Fibroblast of lung (primary cell): ENCODE measurements at regions not wholly inside any gene's neighbourhood (a gene's known extent, or its start where the extent isn't known, plus 50 kb on each side); places are given as distances from the start of the nearest gene placed in this dataset.

Source experiments
- DNase-seq, 2 donors: peaks; one replicate each; pipeline versions ENCODE4 v3.0.0 to v3.0.0-alpha.2; 2010; ENCODE audit warnings: low read depth in 2 of 2
- H2AFZ ChIP-seq: 2 replicates; pipeline ENCODE4 v1.5.1; 2012; ENCODE audit warnings: low read length, control low read depth, inconsistent platforms
- H3K27ac ChIP-seq: 2 replicates; pipeline ENCODE4 v1.5.1; 2011; ENCODE audit warnings: low read length, control low read depth; ENCODE audit not compliant: insufficient read depth
- H3K27me3 ChIP-seq: 2 replicates; pipeline ENCODE4 v1.5.1; 2011; ENCODE audit warnings: mild to moderate bottlenecking, low read length; ENCODE audit not compliant: control insufficient read depth, insufficient read depth
- H3K36me3 ChIP-seq: 2 replicates; pipeline ENCODE4 v1.5.1; 2011; ENCODE audit warnings: low read length; ENCODE audit not compliant: control insufficient read depth, insufficient read depth
- H3K4me1 ChIP-seq: 2 replicates; pipeline ENCODE4 v1.5.1; 2011; ENCODE audit warnings: low read length; ENCODE audit not compliant: control insufficient read depth, insufficient read depth; ENCODE audit errors: extremely low read depth
- H3K4me2 ChIP-seq: 2 replicates; pipeline ENCODE4 v1.5.1; 2011; ENCODE audit warnings: low read length, control low read depth; ENCODE audit not compliant: insufficient read depth; ENCODE audit errors: extremely low read depth
- H3K4me3 ChIP-seq, 4 experiments: fragments of 200-600 bp in 1 of 4; sonication (generic) in 1 of 4; replicated peaks in 1 of 4; 2 replicates each; pipeline ENCODE4 v1.5.1; 2011 to 2016; ENCODE audit warnings: low read length in 4 of 4, low read depth in 3 of 4, mild to moderate bottlenecking in 3 of 4, control low read depth in 2 of 4, inconsistent platforms in 1 of 4, mixed read lengths in 1 of 4; ENCODE audit not compliant: insufficient read depth in 1 of 4; ENCODE audit errors: control extremely low read depth in 1 of 4
- H3K79me2 ChIP-seq: 2 replicates; pipeline ENCODE4 v1.5.1; 2012; ENCODE audit warnings: mild to moderate bottlenecking, low read length, inconsistent platforms; ENCODE audit not compliant: control insufficient read depth, insufficient read depth
- H3K9ac ChIP-seq: 2 replicates; pipeline ENCODE4 v1.5.1; 2011; ENCODE audit warnings: mild to moderate bottlenecking, low read length, control low read depth; ENCODE audit not compliant: insufficient read depth
- H3K9me3 ChIP-seq: 2 replicates; pipeline ENCODE4 v1.5.1; 2012; ENCODE audit warnings: low read depth, low read length; ENCODE audit not compliant: control insufficient read depth, insufficient read depth
- H4K20me1 ChIP-seq: 2 replicates; pipeline ENCODE4 v1.5.1; 2011; ENCODE audit warnings: low read length; ENCODE audit not compliant: control insufficient read depth, insufficient read depth; ENCODE audit errors: extremely low read depth
- EZH2 ChIP-seq: IDR thresholded peaks from 2 replicates; pipeline ENCODE4 v1.5.1; 2012; ENCODE audit warnings: low read length, control low read depth, mild to moderate bottlenecking; ENCODE audit errors: missing control alignments
- TF ChIP-seq, protein P1 (sequence below), 2 donors: IDR thresholded peaks in 1 of 2; conservative IDR thresholded peaks in 1 of 2; 1 replicate in 1 of 2; 2 replicates in 1 of 2; pipeline ENCODE4 v1.5.1; 2011 to 2012; ENCODE audit warnings: low read length in 2 of 2, control low read depth in 1 of 2, inconsistent platforms in 1 of 2, low read depth in 1 of 2, mild to moderate bottlenecking in 1 of 2

DNA sequence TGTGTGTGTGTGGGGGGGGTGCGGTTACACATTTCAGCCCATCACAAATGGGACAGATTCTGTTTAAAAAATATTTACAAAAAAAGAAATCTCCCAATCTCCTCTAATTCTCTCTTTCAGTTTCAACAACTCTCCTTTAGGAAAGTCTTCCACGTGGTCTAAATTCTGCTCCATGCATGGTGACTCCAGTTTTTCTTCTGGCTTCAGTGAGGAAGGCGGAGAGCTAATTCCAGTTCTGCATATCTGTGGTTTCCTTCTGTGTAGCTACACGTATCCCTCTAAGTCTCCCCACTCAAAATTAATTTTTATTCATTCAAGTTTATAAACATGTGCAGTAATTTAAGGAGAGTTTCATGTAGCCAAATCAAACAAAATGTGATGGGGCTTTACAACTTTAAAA, 111.6 kb downstream of the SLC4A3 start:
- TF ChIP-seq, protein P1, sequence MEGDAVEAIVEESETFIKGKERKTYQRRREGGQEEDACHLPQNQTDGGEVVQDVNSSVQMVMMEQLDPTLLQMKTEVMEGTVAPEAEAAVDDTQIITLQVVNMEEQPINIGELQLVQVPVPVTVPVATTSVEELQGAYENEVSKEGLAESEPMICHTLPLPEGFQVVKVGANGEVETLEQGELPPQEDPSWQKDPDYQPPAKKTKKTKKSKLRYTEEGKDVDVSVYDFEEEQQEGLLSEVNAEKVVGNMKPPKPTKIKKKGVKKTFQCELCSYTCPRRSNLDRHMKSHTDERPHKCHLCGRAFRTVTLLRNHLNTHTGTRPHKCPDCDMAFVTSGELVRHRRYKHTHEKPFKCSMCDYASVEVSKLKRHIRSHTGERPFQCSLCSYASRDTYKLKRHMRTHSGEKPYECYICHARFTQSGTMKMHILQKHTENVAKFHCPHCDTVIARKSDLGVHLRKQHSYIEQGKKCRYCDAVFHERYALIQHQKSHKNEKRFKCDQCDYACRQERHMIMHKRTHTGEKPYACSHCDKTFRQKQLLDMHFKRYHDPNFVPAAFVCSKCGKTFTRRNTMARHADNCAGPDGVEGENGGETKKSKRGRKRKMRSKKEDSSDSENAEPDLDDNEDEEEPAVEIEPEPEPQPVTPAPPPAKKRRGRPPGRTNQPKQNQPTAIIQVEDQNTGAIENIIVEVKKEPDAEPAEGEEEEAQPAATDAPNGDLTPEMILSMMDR (conservative IDR thresholded peaks at IDR 0.05 in 1 of 2, IDR thresholded peaks at IDR 0.05 in 1 of 2; ENCODE audit: low read depth in 1 of 2, low read length in 2 of 2): no peak
- TF ChIP-seq EZH2: no peak
- H3K36me3 ChIP-seq: no peaks in the 10 kb centered on the region
- H3K27ac ChIP-seq: no peak overlapping the region
- no peaks in the 10 kb centered on the region for H3K79me2 ChIP-seq
- H2AFZ ChIP-seq: no peak overlapping the region
- H4K20me1 ChIP-seq: no peaks in the 10 kb centered on the region
- H3K9me3 ChIP-seq: no peaks in the 10 kb centered on the region
- H3K4me3 ChIP-seq: no peak overlapping the region
- H3K4me2 ChIP-seq: no peak overlapping the region
- H3K27me3 ChIP-seq: peaks cover 2% of the 10 kb centered on the region
- no peak overlapping the region for H3K9ac ChIP-seq
- H3K4me1 ChIP-seq: no peaks in the 10 kb centered on the region
- DNase-seq: peak in 1 of 2 donors; percentile 75

DNA sequence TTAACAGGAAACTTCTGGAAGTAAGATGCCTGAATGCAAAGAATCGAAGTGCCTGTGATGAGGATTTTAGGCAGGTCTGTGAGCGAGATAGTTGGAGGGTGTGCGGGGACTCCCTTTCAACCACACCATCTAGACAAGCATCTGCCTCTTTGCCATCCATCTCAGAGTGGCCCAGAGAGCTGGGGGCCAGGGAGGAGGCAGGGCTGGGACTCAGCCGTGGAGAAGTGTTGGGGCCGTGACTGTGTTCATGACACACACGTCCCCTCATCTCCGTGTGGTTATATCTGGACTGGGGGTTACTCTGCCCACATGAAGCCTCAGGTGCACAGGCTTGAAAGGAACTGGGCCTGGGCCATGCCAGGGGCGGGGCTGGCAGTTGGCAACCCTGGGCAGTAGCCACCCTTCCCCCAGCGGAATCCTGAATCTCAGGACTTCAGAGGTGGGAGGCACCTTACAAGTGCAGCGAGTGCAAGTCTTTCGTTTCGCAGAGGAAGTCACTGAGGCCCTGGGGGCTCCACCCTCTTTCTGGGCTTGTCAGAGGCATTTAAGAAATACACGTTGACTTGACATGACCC, 112.5 kb downstream of the SLC4A3 start:
- no peaks in the 10 kb centered on the region for H4K20me1 ChIP-seq
- peaks cover 2% of the 10 kb centered on the region for H3K27me3 ChIP-seq
- TF ChIP-seq, protein P1 (conservative IDR thresholded peaks at IDR 0.05 in 1 of 2, IDR thresholded peaks at IDR 0.05 in 1 of 2; ENCODE audit: low read depth in 1 of 2, low read length in 2 of 2): no peak
- TF ChIP-seq EZH2: no peak
- H3K36me3 ChIP-seq: no peaks in the 10 kb centered on the region
- H3K4me2 ChIP-seq: no peak overlapping the region
- no peaks in the 10 kb centered on the region for H3K79me2 ChIP-seq
- H3K9ac ChIP-seq: no peak overlapping the region
- DNase-seq: no peak
- H3K4me3 ChIP-seq: no peak overlapping the region
- H3K9me3 ChIP-seq: no peaks in the 10 kb centered on the region
- H3K27ac ChIP-seq: no peak overlapping the region
- H2AFZ ChIP-seq: no peak overlapping the region
- H3K4me1 ChIP-seq: no peaks in the 10 kb centered on the region

DNA sequence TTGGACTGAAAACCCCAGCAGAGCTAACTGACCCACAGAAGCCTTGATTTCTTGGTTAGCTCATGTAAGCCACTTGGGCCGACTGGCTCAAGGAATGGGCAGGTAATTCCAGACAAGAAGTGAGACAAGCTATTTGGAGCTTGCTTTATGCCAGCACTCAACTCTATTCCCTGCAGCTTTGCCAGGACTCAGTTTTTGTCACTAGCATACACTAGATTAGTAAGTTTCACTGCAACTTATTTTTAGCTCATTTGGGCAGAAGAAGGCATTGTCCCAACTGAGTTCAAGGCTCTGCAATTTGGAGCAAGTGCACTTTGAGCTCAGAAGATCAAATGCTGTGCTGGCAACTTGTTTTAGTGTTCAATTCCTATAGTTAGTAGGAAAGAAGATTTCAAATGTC, 116.1 kb downstream of the SLC4A3 start:
- Histone ChIP-seq H3K9me3 (no peaks in the 10 kb centered on the region), H2AFZ (no peak overlapping the region), H3K4me2 (no peak overlapping the region), H3K27me3 (peaks cover 2% of the 10 kb centered on the region), H3K79me2 (no peaks in the 10 kb centered on the region), H3K4me1 (no peaks in the 10 kb centered on the region), H3K27ac (no peak overlapping the region), H4K20me1 (no peaks in the 10 kb centered on the region), H3K36me3 (no peaks in the 10 kb centered on the region), H3K9ac (no peak overlapping the region), H3K4me3 (no peak overlapping the region)
- TF ChIP-seq, protein P1 (conservative IDR thresholded peaks at IDR 0.05 in 1 of 2, IDR thresholded peaks at IDR 0.05 in 1 of 2; ENCODE audit: low read depth in 1 of 2, low read length in 2 of 2): no peak
- TF ChIP-seq EZH2: no peak
- no peak for DNase-seq
